GM12878 (cell line): ENCODE measurements at regions not wholly inside any gene's neighbourhood (a gene's known extent, or its start where the extent isn't known, plus 50 kb on each side); places are given as distances from the start of the nearest gene placed in this dataset.

ENCODE experiments used
- ATAC-seq: fragments of 200-7000 bp; cut with Tn5 transposase; 3 replicates; pipeline ENCODE4 v1.9.1; 2020; ENCODE audit warnings: mild to moderate bottlenecking, moderate library complexity
- BruUV-seq: library from RNA; stranded (reverse); fragments of 400-500 nt; replicated peaks from 2 replicates; lab custom pipeline; 2021; lab: Mats Ljungman, UMichigan
- CTCF ChIA-PET: fragments of 300-600 bp; sonication (Branson Sonifier 250); formaldehyde crosslinking; extraction: SDS; loops from one replicate; lab custom pipeline; 2021; ENCODE audit warnings: inconsistent platforms; lab: Yijun Ruan, JAX
- POLR2A ChIA-PET: fragments of 350-600 bp; formaldehyde crosslinking; extraction: SDS; loops from one replicate; lab custom pipeline; 2021; ENCODE audit warnings: inconsistent platforms; lab: Charles Lee
- RAD21 ChIA-PET: fragments of 300-600 bp; sonication (Branson Sonifier 250); formaldehyde crosslinking; loops from one replicate; lab custom pipeline; 2023; ENCODE audit warnings: antibody characterized with exemption; ENCODE audit not compliant: unreplicated experiment; lab: Charles Lee
- SMC1A ChIA-PET: fragments of 300-600 bp; sonication (Branson Sonifier 250); formaldehyde crosslinking; loops from one replicate; lab custom pipeline; 2023; ENCODE audit not compliant: unreplicated experiment, uncharacterized antibody; lab: Charles Lee
- DNase-seq: peaks from one replicate; pipeline ENCODE4 v3.0.0-alpha.2; 2011; ENCODE audit warnings: low read depth, low spot score
- FAIRE-seq: peaks from 3 replicates; lab custom pipeline; 2011; peaks lifted over from hg19 to GRCh38; lab: Jason Lieb, UNC
- H2AFZ ChIP-seq: 2 replicates; pipeline ENCODE4 v1.6.0; 2011; ENCODE audit warnings: low read depth, low read length, control low read depth; ENCODE audit not compliant: control insufficient read depth
- H3K27ac ChIP-seq: 2 replicates; pipeline ENCODE4 v1.5.1; 2011; ENCODE audit warnings: control low read depth; ENCODE audit not compliant: control insufficient read depth, insufficient read depth
- H3K27me3 ChIP-seq, 2 experiments: replicated peaks in 1 of 2; 2 replicates each; pipeline versions ENCODE4 v1.6.0 to v1.6.1; 2011; ENCODE audit warnings: low read length in 1 of 2; ENCODE audit not compliant: control insufficient read depth in 2 of 2, insufficient read depth in 2 of 2
- H3K36me3 ChIP-seq, 2 experiments: 2 replicates each; pipeline ENCODE4 v1.5.1; 2011; ENCODE audit warnings: low read length in 1 of 2; ENCODE audit not compliant: control insufficient read depth in 2 of 2, insufficient read depth in 2 of 2
- H3K4me1 ChIP-seq: 2 replicates; pipeline ENCODE4 v1.6.1; 2011; ENCODE audit warnings: mild to moderate bottlenecking, low read length, moderate library complexity, mixed read lengths; ENCODE audit not compliant: control insufficient read depth, insufficient read depth
- H3K4me2 ChIP-seq: 2 replicates; pipeline ENCODE4 v1.6.0; 2011; ENCODE audit warnings: control low read depth; ENCODE audit not compliant: control insufficient read depth, insufficient read depth
- H3K4me3 ChIP-seq: fragments of 200-600 bp; sonication (generic); 2 replicates; pipeline ENCODE4 v1.5.1; 2016
- H3K79me2 ChIP-seq: 2 replicates; pipeline ENCODE4 v1.6.0; 2011; ENCODE audit warnings: low read length; ENCODE audit not compliant: control insufficient read depth, insufficient read depth
- H3K9ac ChIP-seq: 2 replicates; pipeline ENCODE4 v1.8.0; 2011; ENCODE audit warnings: low read length, control low read depth, mixed read lengths; ENCODE audit not compliant: control insufficient read depth, insufficient read depth
- H3K9me3 ChIP-seq: replicated peaks from 3 replicates; pipeline ENCODE4 v1.5.1; 2011; ENCODE audit warnings: mild to moderate bottlenecking, low read length; ENCODE audit not compliant: control insufficient read depth, insufficient read depth
- H4K20me1 ChIP-seq: 2 replicates; pipeline ENCODE4 v1.6.0; 2011; ENCODE audit not compliant: control insufficient read depth, insufficient read depth
- BHLHE40 ChIP-seq, 2 experiments: fragments of 450-650 bp in 1 of 2; IDR thresholded peaks; 2 replicates each; pipeline ENCODE4 v1.6.1; 2011 to 2017; ENCODE audit warnings: low read depth in 2 of 2, borderline replicate concordance in 1 of 2, improper control_type of control experiment in 1 of 2, low read length in 1 of 2, mild to moderate bottlenecking in 1 of 2
- HDAC2 ChIP-seq: fragments of 200-600 bp; sonication (generic); IDR thresholded peaks from 2 replicates; pipeline ENCODE4 v1.6.1; 2017
- NFXL1 ChIP-seq: fragments of 450-650 bp; IDR thresholded peaks from 2 replicates; pipeline ENCODE4 v1.6.1; 2017; ENCODE audit warnings: antibody characterized with exemption, mild to moderate bottlenecking, borderline replicate concordance
- SIX5 ChIP-seq: IDR thresholded peaks from 2 replicates; pipeline ENCODE4 v1.6.1; 2011; ENCODE audit warnings: mild to moderate bottlenecking, low read depth, low read length, moderate library complexity; ENCODE audit not compliant: severe bottlenecking
- TCF12 ChIP-seq: IDR thresholded peaks from 2 replicates; pipeline ENCODE4 v1.6.1; 2011; ENCODE audit warnings: low read depth, mild to moderate bottlenecking, low read length
- WGBS: methylation state at CpG from one replicate; pipeline ENCODE4 v1.1.6; 2016; ENCODE audit warnings: low lambda C conversion rate; ENCODE audit not compliant: insufficient replicate concordance, insufficient coverage; ENCODE audit errors: missing lambda C conversion rate; 5-methylcytosine and 5-hydroxymethylcytosine counted together
- in situ Hi-C: fragments of 300-500 bp; cut with MboI; formaldehyde crosslinking; loops from 9 replicates; pipeline ENCODE4 v1.14.3; 2018; ENCODE audit warnings: mixed read lengths
- intact Hi-C: fragments of 100-400 bp; cut with micrococcal nuclease; formaldehyde crosslinking; loops from one replicate; pipeline ENCODE4 v1.14.2; 2022; ENCODE audit not compliant: unreplicated experiment

GRCh38 chr1:228899421-228899956, 164.2 kb downstream of the RHOU start:
- ChIA-PET RAD21 (interaction anchor here (0.8 to 1.7 kb wide), 2 partner anchors 62 to 64 kb away, joined by 3 to 7 read pairs; no protein-coding TSS in a partner anchor), POLR2A (no interaction called here)
- DNase-seq, result no peak
- TF ChIP-seq NFXL1 (no peak), BHLHE40 (IDR thresholded peaks at IDR 0.05; ENCODE audit: borderline replicate concordance in 1 of 2, low read depth in 2 of 2, low read length in 1 of 2) (no peak)
- TF ChIP-seq, all 136 proteins: peak for 0
- ChIA-PET CTCF (no interaction called here), SMC1A (interaction anchor here (1.3 kb wide), 1 partner anchor 50 kb away, joined by 4 read pairs; no protein-coding TSS in a partner anchor)
- Histone ChIP-seq H3K79me2 (no peaks in the 10 kb centered on the region), H4K20me1 (no peaks in the 10 kb centered on the region), H3K9me3 (no peaks in the 10 kb centered on the region; the same call in 2 of the 3 replicates), H2AFZ (no peak overlapping the region), H3K4me3 (no peak overlapping the region), H3K27ac (no peak overlapping the region), H3K9ac (no peak overlapping the region), H3K36me3 (no peaks in the 10 kb centered on the region), H3K4me1 (no peaks in the 10 kb centered on the region), H3K4me2 (no peak overlapping the region), H3K27me3 (no peaks in the 10 kb centered on the region; a peak in 2 of 4 replicates)
- intact Hi-C loops (no loop called here), in situ Hi-C loops (no loop called here)
- 80% methylated on average over 12 of the region's 12 CpGs for WGBS
- ATAC-seq (no peak), FAIRE-seq (no peak)
- no TSS peak for BruUV-seq

DNA sequence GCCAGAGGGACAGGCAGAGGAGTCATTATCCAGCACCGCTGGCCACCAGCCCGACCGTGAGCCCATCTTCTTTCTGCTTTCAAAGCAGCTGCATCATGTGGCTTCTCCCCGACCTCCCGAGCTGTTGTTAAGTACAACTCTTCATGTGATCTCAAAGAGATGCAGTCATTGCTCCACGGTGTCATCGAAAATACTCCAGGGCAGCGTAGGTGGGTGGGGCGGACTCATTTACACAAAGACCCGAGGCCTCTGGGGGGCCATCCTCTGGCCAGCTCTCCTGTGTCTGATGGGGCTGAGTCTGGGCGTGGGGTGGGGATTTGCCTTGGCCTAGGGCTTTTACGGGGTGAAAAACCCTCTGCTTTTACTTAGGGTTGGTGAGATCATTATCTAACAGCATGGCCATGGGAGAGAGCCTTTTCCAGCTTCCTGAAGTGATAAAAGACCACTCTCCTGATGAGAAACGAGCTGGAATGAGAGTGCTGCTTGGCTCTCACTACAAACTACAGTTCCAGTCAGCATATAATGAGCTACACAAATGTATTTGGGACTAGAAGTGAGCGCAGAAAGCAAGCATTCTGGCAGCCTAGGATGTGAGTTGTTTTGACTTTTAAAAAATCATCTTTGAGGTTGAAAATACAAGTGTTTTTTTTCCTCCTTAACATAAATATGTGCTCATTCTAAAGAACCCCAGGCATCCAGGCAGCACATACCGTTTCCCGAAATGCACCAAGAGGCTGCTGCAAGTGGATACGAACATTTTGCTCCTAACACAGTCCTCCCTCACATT, 165.0 kb downstream of the RHOU start:
- ATAC-seq (no peak), DNase-seq (no peak), FAIRE-seq (no peak)
- intact Hi-C loops, result no loop called here
- Histone ChIP-seq H3K9me3 (no peaks in the 10 kb centered on the region), H2AFZ (no peak overlapping the region), H3K4me2 (no peak overlapping the region), H3K9ac (no peak overlapping the region), H4K20me1 (no peaks in the 10 kb centered on the region), H3K36me3 (no peaks in the 10 kb centered on the region), H3K4me3 (no peak overlapping the region), H3K27me3 (no peaks in the 10 kb centered on the region; a peak in 2 of 4 replicates), H3K27ac (no peak overlapping the region), H3K79me2 (no peaks in the 10 kb centered on the region), H3K4me1 (no peaks in the 10 kb centered on the region)
- ChIA-PET POLR2A (no interaction called here), RAD21 (interaction anchor here (0.8 kb wide), 1 partner anchor 63 kb away, joined by 3 read pairs; no protein-coding TSS in a partner anchor), SMC1A (no interaction called here), CTCF (no interaction called here)
- in situ Hi-C loops, result no loop called here
- 39% methylated on average over 17 of the region's 17 CpGs for WGBS
- BruUV-seq, result no TSS peak
- no peak for TF ChIP-seq HDAC2
- no peak for TF ChIP-seq SIX5
- TF ChIP-seq TCF12, result no peak
